ENCODE measurements at regions not wholly inside any gene's neighbourhood (a gene's known extent, or its start where the extent isn't known, plus 50 kb on each side); places are given as distances from the start of the nearest gene placed in this dataset.

DNA sequence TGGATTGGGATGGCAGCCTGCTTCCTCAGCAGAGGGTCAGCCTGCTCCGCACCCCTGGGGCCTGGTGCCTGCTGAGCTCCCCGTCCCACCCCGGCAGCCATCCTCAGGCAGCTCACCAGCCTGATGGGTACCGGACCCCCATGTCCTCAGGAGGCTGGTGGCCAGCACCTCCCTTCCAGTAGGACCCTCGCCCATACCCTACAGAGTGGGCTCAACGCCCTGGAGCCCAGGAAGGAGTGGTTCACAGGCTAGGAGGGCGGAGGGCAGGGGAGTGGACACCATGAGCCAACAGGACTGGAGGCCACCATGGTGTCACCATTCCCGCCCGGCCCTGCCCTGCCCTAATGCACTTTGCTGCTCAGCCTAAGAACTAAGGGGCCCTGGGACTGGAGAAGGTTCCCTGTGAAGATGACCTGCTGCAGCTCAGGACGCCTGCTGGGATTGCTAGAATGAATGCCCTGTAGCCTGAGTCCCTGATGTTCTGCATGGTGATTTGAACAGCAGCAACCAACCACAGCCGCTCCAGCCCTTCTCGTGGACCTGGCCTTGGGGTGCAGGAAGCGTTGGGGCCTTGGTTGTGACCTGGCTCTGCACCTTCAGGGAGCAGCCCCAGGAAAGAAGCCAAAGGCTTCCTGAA is 1080.8 kb downstream of the BRD1 start:
- DNase-seq (ENCODE audit: low spot score), result no peak

DNA sequence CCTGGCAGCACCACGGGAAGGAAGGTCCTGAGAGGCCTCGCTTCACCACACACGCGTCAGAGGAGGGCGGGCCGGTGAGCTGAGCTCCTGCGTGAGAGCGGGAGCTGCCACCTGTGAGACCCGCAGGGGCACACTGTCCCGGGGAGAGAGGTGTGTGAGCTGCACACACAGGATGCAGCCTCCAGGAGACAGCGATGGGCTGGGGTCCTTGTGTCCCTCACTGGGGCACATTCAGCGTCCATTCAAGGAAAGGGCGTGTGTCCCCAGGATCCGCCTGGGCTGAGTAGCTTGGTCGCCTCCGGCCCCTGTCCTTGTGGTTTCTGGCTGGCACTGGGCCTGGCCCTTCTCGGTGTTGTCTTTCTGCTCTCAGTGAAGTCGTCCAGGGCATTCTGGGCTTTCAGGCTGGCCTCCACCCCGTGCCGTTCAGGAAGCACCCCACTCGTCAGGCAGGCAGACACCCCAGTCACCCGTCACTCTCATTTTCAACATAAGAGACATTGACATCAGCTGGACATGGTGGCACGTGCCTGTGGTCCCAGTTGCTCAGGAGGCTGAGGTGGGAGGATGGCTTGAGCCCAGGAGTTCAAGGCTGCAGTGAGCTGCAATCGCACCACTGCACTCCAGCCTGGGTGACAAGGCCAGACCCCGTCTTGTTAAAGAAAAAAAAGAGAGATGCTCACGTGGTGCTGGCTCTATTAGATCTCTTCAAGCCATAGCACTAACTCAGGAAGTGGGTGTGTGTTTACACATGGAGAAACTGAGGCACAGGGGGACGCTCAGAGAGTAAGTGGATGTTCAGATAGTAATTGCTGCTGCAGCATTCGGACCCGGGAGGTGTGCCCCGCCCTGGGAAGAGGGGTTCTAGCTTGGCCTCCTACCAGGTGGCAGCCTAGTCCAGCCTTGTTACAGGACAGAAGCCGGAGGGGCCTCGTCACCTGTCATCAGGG is 1081.6 kb downstream of the BRD1 start:
- no peak for DNase-seq (ENCODE audit: low spot score)

DNA sequence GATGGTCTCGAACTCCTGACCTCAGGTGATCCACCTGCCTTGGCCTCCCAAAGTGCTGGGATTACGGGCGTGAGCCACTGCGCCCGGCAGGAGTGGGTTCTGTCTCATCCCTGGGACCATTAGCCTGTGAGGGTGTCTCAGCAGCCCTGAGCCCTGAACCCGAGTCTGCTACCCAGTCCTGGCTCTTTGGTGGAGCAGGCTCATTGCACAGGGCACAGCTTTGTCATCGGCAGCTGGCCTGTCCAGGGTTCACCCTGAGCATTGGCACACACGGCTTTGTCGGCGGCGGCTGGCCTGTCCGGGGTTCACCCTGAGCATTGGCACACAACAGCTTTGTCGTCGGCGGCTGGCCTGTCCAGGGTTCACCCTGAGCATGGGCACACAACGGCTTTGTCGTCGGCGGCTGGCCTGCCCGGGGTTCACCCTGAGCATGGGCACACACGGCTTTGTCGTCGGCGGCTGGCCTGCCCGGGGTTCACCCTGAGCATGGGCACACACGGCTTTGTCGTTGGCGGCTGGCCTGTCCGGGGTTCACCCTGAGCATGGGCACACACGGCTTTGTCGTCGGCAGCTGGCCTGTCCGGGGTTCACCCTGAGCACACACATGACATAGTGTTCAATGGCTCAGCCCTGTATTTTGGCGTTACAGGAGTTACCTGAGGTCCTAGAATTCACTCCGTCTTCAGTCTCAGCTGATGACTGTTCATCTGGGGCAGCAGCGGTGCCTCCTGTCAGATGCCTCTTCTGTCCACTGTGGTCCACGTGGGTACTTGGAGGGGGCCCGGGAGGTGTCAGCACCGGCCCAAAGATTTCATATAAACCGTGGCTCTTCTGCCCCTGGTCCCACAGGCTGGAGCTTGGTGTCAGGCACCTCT is 1082.5 kb downstream of the BRD1 start:
- no peak for DNase-seq (ENCODE audit: low spot score)

DNA sequence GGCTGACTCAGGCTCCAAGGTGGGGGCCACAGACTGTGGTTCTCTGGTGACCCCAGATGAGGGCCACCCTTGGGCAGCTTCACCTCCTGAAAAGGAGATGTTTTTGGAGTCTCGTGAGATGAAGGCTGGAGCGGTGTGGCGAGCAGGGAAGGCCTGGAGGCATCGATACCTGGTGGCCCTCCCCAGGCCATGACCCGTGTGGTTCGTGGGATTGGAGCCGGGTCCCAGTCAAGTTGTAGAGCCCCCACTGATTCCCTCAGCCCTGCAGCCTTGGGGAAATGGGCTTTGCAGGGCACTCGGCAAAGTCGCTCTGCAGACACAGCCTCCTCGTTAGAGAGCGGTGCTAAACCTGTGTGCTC is 1083.4 kb downstream of the BRD1 start:
- DNase-seq (ENCODE audit: low spot score), result no peak

DNA sequence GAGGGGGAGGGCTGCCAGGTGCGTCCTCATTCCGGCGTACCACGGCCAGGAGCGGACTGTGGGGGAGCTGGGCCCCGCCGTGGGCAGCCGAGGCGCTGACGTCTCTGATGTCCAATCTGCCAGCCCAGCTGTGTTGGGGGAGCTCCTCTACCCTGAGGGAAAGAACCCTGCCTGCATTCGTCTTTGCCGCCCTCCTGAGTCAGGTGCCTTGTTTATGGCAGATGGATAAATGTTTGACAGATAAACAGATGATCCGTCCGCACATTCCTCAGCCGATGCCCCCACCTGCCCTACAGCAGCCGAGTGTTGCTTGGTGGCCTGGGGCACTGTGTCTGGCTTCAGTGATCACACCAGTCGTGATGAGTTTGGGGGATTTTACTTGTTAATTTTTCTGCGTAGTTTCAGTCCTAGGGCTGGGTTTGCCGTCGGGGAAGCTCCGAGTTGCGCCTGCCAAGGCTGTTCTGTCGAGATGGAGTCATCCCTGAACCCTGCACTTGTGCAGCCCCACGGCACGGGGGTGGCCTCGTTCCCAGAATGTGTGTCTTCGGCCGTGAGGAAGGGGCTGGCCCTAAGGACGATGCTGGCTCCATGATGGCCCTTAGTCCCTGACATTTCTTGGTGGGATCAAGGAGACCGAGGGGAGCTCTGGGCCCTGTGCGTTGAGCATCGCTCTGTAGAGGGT is 1083.9 kb downstream of the BRD1 start:
- no peak for DNase-seq (ENCODE audit: low spot score)

DNA sequence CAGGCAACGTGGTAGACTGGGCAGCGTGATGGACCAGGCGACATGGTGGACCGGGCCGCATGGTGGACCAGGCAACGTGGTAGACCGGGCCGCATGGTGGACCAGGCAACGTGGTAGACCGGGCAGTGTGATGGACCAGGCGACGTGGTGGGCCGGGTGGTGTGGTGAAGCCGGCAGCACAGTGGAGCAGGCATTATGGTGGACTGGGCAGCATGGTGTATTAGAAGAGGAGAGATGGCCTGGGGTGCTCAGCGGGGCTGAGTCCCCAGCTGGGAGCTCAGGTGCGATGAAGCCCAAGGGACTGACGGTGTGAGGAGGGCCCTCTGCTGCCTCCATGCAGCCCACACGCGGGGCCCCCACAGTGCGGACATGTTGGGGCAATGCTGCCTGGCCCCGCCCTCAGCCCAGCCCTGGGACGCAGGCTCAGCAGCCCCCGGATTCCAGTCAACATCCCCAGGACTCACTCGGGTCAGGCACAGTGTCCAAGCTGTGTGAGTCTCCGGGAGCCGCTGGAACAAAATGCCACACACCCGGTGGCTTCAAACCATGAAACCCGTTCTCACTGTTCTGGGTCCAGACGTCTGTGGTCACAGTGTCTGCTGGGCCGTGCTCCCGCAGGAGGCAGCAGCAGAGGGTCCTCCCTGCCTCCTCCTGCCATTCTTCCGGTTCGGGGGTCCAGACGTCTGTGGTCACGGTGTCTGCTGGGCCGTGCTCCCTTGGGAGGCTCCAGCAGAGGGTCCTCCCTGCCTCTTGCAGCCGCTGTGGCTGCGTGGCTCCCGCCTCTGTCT is 1084.9 kb downstream of the BRD1 start:
- no peak for DNase-seq (ENCODE audit: low spot score)

DNA sequence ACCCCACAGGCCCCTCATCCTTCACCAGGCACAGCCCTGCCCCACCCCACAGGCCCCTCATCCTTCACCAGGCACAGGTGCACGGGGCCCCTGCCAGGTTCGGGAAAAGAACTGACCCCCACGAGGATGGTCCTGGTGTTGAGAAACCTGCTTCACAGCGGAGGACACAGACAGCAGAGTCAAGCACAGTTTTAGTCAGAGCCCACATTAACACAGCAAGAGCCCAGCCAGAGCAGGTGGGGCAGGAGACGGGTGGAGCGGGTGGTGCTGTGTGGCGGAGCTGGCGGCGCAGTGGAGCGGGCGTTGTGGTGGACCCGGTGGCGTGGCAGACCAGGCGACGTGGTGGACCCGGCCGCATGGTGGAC is 1085.5 kb downstream of the BRD1 start:
- DNase-seq (ENCODE audit: low spot score), result no peak

DNA sequence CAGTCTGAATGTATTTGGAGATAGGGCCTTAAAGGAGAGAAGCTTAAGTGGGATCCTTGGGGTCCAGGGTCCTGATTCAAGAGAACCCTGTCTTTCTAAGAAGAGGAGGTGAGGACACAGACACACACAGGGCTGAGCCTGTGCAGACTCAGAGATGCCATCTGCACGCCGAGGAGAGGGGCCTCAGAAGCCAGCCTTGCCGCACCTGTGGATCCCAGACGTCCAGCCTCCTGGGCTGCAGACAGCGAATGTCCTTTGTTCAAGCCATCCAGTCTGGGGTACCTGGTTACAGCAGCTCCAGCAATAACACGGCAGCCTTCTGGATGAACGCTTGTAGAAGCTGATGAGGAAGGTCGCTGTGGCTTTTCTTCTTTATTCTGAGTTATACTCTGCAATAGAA is 1086.1 kb downstream of the BRD1 start:
- DNase-seq (ENCODE audit: low spot score), result no peak

DNA sequence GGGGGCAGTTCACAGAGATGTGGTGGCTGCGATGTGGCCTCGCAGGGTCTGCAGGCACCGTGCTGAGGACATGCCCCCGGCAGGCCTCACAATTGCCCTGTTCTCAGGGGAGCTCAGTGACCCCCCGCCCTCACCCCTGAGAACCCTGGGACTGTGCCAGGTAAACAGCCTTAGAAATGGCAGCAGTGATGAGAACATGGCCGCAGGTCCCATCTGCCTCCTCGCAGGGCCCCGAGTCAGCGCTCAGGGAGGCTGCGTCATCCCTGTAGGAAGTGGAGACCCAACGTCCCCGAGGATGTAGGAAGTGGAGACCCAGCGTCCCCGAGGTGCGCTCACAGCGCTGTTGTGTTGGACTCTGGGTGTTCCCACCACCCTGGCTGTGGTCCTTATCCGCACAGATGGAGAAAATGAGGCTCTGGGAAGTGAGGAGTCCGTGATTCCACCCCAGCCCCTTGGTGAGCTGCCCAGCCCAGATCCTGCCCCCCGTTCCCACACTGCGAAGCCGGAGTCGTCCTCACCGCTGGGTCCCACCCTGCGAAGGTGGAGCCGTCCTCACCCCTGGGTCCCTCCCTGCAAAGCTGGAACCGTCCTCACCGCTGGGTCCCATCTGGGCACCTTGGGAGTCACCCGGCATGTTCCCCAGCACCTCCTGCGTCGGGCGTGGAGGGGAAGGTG is 1086.8 kb downstream of the BRD1 start:
- DNase-seq (ENCODE audit: low spot score), result no peak

DNA sequence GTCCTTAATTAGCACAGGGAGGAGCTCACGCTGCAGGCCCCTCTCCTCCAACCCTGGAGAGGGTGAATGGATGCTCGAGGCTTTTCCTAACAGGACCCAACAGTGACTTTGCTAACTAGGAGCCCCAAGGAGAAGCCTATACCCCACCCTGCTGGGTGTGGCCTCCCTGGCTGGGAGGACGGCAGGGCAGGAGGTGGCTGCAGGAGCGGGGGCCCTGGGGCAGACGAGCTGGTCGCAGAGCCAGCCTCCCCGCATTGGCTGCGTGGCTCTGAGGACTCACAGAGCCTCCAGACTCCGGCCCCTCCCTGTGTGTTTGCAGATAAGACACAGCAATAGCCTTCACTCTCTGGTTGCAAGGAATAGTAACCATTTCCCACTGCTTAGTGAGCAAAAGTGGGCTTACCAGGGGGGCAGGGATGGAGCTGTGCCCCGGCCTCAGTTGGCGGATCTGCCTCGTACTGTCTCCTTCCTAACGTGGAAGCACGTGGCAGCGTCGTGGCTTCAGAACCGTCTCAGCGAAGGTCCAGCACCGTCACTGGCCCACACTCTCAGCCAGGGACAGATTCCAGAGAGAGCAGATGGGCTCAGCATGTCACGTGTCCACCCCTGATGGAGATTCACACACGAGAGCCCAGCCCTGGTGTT is 1087.5 kb downstream of the BRD1 start:
- DNase-seq (ENCODE audit: low spot score), result no peak

DNA sequence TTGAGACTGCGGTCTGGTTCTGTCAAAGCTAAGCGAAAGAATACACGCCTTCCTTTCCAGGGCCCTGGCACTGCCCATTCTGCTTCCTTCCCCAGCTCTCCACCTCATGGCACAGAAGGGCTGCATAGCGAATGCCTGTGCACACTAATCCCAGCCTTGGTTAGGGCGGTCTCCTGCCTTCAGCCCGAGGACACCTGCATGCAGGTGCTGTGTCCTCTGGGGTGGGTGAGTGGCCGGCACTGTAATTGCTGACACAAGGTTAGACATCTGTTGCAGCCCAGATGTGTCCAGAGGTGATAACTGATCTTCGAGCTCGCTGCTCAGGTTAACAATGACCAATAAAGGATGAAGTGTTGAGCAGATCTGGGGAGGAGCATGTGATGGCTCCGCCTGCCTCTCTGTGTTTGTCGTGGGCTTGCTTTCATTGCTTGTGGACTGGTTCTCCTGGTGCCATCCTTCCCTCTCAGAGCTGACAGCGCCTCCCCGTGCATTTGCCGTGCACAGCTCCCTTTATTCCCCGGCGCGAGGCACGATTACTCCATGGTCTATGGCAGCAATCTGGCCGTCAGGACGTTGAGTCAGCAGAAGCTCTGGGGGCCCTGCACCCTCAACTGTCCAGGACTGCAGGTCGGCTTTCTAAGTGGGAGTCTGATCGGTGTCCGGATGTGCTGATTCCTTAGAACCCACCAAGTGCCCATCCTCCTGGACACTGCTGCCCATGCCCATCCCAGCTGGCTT is 1088.2 kb downstream of the BRD1 start:
- no peak for DNase-seq (ENCODE audit: low spot score)

DNA sequence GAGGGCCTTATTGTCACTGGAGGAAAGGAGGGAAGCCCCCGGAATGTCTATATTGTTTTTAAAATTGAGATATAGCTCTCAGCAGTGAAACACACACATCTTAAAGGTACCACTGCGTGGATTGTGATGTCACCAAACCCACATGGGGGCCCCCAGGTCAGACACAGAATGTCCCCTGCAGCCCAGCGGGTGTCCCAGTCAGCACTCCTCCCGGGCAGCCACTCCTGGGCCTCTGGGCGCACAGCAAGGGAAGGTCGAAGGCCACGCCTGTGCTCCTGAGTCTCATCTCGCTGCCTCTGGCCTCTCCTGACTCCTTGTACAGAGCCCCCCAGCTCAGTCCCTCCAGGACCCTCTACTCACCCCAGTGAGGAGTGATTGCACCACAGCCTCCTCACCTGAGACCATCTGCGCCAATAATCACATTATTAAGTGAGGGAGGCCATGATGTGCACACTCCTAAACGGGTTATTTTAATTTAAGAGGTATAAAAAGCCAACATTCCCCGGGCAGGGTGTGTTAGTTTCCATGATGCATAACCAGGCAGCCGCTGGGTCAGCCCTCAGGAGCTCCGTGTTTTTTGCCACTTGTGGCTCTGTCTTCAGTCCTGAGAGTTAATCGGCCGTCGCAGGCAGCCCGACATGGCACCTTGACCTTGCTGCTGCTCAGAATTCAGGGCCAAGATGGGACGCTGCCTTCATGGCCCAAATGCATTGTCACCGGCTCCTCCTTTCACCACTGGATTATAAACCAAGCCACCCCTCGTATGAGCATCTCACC is 1089.3 kb downstream of the BRD1 start:
- DNase-seq (ENCODE audit: low spot score), result no peak

DNA sequence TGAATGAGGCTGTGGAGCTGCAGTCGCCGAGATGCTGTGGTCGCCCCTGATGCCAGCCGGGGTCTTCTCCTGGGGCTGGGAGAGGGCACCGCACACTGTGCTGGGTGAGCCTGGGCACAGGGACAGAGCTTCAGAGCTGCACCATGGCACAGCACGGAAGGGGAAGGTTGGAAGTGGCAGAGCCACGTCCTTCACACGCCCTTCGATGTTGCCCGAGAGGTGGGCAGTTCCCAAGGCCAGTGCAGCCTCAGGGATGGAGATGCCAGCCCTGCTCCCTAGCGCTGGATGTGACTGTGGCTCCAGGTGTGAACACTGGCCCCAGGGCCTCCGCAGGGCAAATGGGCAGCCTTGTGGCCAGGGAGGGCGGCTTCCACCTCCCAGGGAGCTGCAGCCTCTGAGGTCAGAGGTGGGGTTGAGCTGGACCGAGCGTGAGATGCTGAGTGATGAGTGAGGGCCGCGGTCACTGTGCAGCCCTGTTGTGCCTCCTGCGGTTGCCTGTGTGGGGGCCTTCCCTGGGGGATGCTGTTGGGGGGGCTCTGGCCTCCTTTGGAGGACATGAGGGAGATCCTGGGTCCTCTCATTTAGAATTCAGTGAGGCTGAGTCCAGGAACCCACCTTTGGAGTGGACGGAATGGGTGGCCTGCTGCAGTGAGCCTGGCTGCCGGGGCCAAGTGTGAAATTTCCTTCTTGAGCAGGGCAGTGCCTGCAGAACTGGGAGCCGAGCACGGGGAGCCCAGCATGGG is 1090.0 kb downstream of the BRD1 start:
- no peak for DNase-seq (ENCODE audit: low spot score)

DNA sequence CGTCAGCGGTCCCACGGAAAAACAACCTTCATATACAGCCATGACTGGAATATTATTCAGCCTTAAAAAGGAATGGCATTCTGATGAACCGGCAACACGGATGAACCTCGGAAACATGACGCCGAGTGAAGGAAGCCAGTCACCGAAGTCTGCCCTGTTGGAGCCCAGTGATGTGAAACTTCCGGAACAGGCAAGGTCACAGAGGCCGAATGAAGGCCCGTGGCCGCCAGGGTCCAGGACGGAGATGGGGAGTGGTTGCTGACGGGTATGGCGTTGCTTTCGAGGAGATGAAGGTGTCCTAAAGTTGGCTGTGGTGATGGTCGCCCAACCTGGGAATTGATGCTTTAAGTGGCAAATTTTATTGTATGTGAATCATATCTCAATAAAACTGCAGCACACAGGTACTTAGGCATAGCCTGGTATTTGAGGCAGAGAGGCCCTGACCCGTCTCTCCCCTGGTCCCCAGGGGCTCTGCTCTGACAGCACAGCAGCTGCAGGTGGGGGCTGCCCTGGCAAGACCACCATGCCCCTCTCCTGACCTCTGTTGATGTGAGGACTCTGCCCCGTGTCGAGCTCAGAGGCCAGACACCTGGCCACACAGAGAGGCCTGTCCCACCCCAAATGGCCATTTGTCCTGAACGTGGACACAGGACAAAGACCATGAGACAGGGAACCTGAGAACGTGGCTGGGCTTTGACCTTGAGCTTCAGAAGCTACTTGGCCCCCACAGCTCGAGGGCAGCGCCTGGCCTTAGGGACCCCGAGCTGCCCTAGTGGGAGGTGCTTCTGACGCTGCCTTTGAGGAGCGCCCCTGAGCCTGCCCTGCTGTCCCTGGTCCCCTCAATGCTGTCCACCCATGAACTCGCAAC is 1090.8 kb downstream of the BRD1 start:
- no peak for DNase-seq (ENCODE audit: low spot score)

DNA sequence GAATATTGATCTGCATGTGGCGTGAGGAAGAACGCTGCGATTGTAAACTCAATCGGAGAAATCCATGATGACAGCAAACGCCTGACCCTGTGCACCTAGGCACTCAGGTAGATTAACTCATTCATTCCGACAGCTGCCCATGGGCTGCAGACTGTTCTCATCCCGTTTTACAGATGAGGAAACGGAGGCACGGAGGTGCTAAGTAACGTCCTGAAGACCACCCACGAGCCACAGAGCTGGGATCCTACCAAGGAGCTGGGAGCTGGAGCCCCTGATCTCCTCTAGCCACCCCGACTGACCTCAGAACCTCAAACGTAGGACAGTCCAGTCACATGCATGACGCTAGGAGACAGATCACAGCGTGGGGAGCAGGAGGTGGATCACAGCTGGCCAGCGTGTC is 1092.7 kb downstream of the BRD1 start:
- DNase-seq (ENCODE audit: low spot score), result no peak

DNA sequence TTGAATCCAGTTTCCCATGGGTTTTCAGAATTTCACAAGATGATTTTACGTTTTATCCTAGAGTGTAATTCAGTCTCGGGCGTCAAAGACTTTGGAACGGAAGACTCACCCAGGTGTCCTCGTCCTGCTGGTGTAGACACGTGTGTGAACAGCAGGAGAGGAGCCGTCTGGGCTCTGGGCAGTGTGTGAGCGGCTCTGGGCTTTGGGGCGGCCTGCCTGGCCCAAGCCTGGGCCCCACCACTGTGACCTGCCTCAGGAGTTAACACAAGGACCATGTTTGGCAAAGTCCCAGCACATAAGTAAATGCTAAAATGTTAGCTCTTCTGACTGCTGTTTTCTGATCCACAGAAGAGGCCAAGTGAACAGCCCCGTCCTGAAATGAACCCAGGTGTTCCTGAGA is 1093.3 kb downstream of the BRD1 start:
- no peak for DNase-seq (ENCODE audit: low spot score)
